ENCODE measurements at regions not wholly inside any gene's neighbourhood (a gene's known extent, or its start where the extent isn't known, plus 50 kb on each side); places are given as distances from the start of the nearest gene placed in this dataset.

DNA sequence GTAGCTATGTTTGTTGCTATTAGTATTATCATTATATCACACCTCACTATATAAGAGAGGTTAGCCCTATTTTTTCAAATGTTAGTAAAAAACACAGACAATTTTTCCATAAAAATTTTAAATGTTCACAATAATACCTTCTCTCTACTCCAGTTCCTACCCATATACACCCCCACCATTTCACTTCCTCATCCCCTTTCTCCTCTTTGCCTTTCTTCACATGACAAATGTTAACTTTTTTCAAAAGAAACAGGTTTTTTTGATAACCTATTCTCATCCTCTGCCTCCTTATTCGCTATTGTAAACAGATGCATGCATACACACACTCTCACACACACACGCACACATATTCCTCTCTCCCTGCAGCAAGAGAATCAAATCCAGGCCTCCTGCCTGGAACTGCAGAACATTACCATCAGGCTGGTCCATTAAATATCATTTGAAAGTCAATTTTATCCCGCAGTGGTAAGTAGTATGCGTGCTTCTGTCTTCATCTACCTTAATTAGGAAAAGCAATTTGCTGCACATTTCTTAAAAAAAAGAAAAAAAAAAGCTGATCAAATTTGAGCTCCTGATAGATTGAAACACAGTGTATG is 55.5 kb downstream of the MID1IP1 start:
- no peak for DNase-seq (ENCODE audit: low spot score)

DNA sequence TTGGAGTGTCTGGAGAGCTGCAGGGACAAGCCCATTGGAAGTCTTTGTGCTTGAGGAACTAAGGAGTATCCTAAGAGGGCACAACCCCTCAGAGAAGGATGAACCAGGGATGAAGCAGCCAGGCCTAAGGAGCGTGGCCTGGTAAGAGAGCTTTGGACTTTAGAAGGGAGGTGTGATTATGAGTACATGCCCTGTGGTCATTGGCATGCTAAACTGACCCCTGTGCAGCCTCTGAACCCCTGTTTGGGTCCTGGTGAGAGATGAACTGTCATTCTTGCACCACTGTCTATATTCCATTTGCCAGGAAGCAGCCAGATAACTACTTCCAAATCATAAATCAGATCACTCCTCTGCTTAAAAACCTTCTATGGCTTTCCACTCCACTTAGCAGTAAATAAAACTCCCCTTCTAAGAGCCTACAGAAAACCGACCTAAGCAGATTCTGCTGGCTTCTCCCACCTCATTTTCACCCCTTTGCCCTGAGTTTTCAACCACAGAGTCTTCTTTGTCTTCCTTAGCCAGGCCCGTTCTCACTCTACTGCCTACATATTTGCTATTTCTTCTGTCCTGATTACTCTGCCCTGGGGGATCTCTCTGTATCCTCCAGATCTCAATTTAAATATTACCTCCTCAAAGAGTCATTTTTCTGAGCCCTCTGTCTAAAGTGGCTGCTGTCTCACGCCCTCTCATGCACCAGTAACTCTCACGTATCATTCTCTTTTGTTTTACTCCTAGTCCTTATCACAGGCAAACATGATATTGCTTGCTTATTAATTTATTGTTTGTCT is 56.7 kb downstream of the MID1IP1 start:
- DNase-seq (ENCODE audit: low spot score): no peak

DNA sequence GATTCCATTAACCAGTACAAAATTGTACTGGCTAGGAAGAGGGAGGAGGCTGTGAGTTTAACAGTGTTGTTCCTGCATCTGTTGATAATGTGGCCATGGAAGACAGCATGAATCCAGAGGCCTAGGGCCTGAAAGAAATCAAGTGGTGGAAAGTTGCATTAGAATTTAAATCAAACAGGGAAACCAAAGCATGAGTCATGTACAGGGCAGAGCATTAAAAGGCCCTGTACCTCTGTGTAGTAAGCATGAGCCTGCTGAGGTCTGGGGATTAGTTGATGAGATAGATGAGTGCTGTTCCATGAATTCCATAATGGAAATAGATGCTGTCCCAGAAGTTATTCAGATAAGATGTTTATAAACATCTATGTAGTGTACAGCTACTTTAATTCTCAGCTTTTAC is 58.3 kb downstream of the MID1IP1 start:
- DNase-seq (ENCODE audit: low spot score): peak; percentile 13

DNA sequence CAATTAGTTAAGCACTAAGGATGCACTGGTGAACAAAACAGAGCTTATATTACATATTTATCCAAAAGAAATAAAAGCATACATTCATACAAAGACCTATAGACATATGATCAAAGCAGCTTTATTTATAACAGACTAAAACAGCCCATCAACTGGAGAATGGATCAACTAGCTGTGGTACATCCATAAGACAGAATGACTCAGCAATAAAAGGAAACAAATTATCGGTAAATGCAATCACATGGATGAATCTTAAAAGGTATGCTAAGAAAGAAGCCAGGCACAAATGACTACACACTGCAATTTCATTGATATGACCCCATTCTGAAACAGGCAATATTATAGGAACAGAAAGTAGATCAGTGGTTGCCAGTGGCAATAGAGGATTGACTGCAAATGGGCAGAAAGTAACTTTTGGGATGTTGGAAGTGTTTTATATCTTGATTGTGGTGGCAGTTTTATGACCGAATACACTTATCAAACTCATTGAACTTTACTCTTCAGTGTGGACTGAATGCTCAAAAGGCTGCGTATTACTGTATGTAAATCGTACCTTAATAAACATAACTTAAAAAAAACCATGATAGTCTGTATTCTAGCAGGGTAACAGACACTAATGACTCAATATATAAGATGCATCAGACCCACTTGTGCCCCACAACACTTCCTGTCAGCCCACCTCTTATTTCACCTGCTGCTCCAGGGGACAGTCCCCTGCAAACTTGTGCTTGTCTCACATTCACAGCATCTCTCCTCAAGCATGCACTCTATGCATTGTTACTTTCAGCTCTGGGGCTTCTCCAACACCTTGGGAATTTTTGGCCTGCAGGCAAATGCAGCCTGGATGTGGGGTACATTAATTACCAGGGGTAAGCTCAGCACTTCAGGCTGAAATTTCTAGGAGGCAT is 59.1 kb downstream of the MID1IP1 start:
- no peak for DNase-seq (ENCODE audit: low spot score)

DNA sequence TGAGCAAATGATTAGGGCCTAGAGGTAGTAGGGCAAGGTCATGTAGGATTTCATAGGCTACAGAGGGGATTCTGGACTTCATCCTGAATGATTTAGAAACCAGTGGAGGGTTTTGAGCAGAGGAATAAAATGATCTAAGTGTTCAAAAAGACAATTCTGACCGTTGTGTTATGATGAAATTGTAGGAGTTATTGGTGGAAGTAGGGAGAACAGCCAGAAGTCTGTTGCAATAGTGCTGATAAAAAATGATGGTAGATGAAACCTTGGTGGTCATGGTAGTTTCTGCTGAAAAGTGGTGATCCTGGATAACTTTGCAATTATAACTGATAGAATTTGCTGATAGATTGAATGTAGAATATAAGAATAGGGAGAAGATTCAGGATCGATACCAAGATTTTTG is 60.2 kb downstream of the MID1IP1 start:
- DNase-seq (ENCODE audit: low spot score): no peak

DNA sequence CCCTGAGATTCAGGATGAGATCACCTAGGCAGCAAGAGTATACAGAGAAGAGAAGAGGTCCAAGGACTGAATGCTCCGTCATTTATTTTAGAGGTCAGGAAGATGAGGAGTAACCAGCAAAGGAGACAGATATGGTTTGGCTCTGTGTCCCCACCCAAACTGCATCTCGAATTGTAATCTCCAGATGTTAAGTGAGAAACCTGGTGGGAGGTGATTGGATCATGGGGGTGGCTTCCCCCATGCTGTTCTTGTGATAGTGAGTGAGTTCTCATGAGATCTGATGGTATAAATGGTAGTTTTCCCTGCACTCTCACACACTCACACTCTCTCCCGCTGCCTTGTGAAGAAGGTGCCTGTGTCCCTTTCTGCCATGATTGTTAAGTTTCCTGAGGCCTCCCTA is 60.8 kb downstream of the MID1IP1 start:
- DNase-seq (ENCODE audit: low spot score): no peak

DNA sequence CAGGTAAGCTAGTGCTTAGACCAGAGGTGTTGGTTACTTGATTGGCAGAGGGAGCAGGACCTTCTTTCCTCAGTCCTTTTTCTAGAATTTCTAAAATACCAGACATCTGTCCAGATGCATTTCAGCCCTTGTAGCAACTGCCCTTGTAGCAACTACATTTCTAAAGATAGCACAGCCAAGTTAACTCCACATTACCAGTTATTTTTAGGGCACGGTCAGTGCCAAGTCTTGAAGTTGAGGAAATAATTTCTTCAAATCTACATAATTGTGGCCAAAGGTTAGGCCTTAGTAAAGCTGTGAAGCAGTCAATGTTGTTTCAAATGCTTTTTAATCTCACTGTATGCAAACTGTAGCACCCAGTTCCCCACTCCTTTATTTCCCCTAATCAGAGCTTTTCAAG is 62.9 kb downstream of the MID1IP1 start:
- peak; percentile 31 for DNase-seq (ENCODE audit: low spot score)

DNA sequence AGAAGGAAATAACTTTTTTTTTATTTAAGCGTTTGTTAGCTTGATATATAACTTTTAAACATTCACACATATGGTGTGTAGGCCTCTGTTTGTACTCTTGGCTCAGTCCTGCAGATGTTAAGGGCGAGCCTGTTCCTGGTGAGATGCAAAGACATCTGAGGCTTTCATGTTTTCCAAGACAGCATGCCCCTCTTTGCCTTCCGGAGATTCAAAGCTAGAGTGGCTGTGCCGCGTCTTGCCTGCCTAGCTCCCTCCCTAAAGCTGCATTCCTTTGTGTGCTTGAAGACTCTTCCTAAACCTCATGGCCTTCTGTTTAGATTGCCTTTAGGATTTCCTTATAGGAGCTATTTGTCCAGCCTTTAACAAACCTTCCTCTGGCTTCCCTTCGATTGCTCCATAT is 67.1 kb downstream of the MID1IP1 start:
- DNase-seq (ENCODE audit: low spot score): no peak

DNA sequence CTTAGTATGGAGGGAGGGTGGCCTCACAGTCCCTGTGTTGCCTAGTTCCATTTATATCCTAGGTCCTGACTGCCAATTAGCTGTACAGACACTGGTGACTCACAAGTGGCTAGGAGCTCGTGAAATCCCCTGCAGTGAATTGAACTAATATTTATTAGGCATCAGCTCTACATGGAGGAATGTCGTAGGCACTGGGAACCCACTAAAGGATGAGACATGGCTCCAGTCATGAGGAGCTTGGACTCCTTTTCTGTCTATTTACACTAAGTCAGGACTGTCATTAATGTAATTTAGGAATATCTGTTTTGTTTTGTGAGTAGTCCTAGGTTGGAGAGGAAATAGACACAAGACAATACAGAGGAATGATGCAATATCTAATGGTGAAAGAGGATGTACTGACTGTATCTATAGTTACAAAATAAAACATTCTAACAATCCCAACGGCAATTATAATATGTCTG is 67.7 kb downstream of the MID1IP1 start:
- peak; percentile 48 for DNase-seq (ENCODE audit: low spot score)

DNA sequence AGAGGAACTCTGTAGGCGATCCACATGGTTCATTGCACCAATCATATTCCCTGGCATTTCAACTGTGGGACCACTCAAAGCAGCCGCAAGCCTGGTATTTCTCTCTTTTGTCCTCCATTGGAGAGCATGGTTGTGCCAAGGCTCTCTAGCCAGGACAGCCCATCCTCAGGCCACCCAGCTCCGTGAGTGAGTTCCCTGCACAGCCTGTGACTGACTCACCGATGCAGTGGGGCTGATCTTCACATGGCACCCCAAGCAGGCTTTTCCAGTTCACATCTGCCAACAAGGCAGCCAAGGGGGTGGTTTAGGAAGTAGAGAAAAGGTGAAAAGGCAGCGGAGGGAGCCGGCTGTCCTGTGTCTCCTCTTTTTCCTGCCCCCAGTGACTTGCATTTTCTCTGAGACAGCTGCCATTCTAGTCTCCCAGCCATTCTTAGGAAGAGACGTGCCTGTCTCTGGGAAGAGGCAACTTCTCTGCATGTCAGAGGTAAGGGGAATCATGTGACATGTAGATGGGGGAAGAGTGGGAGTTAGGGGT is 69.2 kb downstream of the MID1IP1 start:
- DNase-seq (ENCODE audit: low spot score): no peak

DNA sequence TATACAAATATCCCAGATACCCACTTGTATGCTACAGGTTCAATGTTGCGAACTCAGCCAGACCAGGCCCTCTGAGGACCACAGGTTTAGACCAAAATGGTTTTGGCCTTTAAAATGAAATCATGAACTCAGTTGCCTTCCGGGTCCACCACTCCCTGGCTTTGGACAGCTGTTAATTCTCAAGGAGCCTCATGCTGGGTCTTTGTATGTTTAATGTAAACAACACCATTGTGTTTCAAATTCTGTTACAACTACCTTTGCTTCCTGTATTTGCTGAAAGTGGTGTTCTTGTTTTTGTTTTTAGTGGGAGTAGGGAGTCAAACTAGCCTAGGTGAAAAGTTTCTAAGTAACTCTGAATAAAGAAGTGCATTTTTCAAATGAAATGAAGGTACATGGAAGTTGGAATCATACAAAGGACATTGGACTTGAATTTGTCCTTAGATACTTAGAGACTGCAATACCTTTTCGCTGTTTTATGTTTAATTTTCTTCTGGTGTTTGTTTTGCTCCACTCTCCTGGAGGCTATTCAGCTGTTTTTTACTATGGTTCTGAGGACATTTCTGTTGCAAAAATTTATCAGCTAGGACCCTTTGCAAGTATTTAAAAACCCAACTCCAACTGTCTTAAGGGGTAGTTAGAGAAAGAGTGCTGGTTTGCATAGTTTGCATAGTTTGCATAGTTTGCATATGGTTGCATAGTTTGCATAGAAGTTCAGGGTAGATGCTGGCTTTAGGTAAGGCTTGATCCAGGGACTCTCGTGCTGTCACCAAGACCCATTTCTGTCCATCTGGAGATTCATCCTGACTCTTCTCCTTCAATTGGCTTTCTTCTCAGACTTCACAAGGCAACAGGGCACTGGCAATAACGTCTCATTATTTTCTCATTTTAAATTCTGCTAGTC is 70.1 kb downstream of the MID1IP1 start:
- DNase-seq (ENCODE audit: low spot score): no peak

DNA sequence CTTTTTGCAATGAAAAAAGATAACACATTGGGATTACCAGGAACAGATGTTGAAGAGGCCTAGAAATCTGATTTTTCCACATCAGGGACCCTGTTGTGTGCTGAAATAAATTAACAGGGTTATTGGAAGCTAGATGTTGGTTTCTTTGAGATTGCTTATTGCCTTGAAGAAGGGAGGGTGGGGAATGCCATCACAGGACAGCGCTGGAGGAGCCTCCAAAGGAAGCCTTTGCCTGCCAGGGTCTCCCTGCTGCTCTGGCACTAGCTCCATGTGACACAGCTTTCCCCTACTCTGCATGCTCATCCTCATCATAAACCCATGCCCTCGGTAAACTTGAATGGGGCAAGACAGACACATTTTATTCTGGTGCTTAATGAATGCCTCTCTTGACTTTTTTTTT is 76.1 kb downstream of the MID1IP1 start:
- no peak for DNase-seq (ENCODE audit: low spot score)

DNA sequence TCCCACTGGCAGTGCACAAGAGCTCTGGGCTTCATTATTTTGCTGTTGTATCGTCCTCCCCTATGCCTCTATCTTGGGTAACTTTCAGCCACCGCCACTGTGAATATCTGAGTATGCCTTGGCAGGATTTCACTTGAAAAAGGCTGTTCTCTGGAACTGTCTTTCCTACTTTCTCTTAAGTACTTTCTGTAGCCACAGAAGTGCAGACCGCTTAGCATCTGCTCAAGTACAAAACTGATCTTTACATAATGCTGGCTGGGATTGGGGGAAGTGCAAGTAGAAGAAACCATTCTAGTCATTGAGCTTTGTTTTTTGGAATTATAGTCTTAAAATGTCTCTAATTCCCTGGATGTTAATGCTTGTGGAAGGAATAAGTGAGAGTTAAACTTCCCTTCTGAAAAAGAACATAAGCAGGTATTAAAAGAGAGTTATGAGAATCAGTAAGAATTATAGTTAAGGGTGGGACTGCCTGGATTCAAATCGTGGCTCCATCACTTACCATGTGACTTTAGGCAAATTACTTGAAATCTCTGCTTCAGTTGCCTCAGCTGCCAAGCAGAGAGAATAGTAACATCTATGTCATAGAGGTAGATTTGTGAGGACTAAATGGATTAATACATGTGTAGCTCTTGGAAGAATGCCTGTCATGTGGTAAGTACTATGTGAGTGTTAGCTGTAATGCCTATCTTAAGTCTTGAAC is 77.5 kb downstream of the MID1IP1 start:
- no peak for DNase-seq (ENCODE audit: low spot score)

DNA sequence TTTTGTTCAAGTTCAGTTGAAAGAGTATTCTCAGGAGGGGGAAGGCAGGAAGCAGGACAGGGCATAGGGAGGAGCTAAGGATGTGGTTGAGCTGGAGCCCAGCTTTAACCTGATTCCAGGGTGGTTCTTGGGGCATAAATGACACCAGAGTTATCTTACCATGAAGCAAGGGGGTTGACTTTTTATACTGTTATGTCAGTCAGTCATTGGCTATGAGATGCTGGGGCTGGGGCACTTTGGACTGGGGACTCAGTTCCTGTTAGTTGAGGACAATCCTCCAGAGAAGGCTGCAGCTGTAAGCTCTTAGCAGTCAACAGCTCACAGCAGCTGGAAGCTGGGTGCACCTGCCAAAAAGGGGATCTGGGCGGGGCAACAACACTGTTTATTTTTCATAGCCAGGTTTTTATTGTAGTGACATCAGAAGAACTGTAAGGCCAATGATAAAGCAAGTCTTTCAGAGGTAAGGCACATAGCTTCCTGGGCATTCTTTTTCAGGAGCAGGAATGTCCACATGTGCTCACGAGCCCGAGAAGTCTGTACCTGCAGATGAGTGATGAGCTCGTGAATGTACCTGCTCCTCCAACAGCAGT is 78.5 kb downstream of the MID1IP1 start:
- no peak for DNase-seq (ENCODE audit: low spot score)

DNA sequence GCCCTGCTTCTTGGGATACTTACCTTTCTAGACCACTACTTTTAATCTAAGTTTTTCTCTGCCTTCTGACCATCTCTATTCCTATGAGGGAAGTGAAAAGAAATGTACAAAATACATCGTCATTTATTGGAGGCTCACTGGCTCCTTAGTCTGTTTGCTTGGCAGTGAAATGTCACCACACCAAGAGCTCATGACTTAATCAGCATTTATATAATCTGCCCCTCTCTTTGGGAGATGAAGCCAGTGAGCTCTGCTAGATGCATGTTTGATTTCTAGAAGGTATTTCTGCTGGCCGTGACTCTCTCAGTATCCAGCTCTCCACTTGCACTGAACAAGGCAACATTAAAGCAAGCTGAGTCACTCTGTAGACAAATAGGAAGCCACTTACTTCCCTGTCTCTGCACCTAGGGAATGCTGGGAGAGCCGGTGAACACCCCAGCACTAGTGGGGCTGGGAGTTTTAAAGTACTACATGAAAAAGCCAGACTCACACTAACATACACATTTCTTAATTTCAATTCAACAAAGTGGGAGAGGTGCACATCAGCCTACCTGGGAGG is 79.1 kb downstream of the MID1IP1 start:
- peak; percentile 11 for DNase-seq (ENCODE audit: low spot score)

DNA sequence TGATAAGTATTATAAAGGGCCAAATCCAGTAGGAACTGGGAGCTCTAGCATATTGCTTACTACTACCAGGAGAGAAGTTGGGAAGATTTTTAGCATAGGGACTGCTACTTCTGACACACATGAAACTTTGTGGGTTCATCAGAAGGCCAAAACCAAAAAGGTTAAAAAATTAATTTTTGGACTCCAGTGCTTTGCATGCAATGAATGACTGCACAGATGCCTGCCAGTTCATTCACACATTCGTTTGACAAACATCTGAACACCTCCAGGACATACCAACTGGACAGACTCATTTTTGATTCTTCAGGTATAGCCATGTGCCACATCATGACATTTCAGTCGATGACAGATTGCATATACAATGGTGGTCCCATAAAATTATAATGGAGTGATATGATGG is 79.8 kb downstream of the MID1IP1 start:
- DNase-seq (ENCODE audit: low spot score): no peak

DNA sequence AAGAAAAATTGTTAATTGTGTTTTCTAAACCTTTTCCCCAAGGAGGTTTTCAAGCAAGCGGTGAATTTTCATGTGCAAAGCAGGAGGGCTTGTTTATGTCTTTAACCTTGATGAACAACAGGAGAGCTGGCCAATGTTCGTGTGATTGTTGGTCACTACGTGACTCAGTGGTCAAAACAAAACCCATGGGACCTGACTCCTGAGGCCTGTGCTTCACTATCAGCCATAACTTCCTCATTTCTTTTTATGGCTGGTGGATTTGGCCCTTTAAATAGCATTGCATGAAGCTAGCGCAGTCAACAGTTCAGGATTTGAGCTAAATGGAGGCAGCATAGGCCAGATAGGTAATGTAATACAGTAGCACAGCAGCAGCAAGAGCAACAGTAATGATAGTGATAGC is 80.5 kb downstream of the MID1IP1 start:
- no peak for DNase-seq (ENCODE audit: low spot score)

DNA sequence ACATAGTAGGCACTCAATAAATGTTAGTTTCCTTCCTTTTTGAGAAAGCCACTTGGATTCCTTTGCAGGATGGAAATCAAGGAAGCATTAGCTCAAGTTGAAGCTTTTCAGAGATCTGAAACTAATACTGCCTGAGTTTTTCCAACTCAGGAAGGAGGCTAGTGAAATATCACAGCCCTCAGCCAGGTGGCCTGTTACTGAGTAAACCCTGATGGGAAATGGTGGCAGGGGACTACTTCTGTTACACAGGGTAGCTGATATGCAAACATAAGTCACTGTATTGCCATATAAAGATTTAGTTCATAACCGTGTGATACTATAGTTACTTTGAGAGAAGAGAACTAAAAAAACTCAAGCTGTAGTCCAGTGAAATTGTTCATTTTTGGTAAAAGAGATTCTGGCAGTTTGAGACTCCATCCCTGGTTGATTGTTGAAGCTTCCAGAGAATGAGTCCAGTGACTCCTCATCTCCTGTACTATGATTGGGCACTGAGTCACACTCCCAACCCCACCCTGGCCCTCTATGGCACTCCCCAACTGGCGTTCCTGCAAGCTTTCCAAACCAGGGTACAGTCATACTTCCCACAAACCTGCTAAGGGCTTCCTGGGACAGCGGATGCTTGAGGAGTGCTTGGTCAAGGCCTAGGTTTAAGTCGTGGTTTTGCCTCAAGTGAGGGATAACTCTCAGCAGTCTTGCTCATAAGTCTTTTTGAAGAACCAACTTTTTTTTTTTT is 81.8 kb downstream of the MID1IP1 start:
- DNase-seq (ENCODE audit: low spot score): peak; percentile 79

DNA sequence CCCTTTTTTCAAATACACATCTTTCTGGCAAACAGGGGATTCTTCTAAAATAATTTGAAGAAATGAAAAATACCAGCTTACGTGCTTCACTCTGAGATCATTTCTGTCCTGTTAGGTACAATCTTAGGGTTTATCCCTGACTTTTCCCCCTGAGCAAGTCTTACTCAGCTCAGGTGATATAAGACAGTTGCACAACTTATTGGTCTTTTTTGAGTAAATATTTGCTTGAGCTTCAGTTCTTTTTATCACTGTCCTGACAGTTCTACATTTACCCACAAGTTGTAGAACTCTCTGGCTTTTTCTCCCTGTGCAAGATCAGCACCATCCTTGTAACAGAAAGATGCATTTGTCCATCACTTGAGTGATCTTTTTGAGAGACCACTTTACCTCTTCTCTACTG is 84.9 kb downstream of the MID1IP1 start:
- DNase-seq (ENCODE audit: low spot score): no peak
